Pons (tissue), 1 donor: ENCODE measurements at regions not wholly inside any gene's neighbourhood (a gene's known extent, or its start where the extent isn't known, plus 50 kb on each side); places are given as distances from the start of the nearest gene placed in this dataset.
"Not testable (repeated sequence)": the region's sequence is repeated elsewhere in the genome, so short reads cannot be mapped to it uniquely, and the experiment has no call there.

Experiments
- DNase-seq: peaks from one replicate; pipeline ENCODE4 v3.0.0-alpha.2; 2016; ENCODE audit warnings: low spot score

- no peak for DNase-seq
Observed at GRCh38 chr5:145463634-145464033, 371.5 kb downstream of the PRELID2 start.

DNA sequence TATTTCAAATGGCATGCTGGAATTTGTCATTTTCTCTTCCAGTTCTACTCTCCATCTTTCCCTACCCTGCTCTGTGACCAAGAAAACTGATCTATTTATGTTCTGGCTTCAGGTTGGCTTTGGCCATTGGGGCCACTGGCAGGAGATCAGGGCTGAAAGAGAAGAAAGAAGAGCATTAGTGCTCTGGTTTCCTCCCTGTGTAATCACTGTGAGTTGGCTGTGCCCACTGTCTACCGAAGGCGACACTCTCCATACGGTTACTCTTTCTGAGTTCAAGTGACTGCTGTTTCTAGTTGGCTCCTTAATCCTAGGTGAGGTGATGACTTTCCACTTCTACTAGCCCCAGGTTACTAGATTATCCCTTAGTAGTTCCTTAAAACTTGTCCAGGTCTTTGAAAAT lies 372.6 kb downstream of the PRELID2 start:
- no peak for DNase-seq

DNA sequence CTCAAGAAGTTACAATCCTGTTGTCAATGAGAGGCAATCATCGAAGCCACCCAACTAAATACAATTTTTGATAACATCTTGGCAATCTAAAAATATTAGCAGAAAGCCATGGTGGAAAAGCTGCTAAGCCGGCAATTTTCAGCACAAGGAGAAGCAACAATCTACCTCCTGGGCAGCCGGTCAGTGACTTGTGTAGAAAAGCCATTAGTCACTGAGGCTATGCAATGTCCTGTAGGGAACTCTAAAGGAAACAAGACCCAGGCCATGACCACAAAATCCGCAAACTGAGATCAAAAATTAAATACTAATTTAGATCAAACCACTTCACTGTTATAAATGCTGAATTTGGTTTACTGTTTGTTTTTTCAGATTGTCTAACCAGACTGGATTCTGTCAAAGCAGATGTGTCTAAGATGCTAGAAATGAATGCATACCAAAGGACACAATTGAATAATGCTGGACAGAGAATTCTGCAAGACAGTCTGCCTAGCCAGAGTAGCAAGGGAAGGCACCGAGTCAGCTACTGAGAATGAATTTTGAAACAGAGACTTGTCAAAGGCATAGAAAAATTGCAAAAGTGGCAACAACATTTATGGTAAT lies 384.8 kb downstream of the PRELID2 start:
- no peak for DNase-seq

DNA sequence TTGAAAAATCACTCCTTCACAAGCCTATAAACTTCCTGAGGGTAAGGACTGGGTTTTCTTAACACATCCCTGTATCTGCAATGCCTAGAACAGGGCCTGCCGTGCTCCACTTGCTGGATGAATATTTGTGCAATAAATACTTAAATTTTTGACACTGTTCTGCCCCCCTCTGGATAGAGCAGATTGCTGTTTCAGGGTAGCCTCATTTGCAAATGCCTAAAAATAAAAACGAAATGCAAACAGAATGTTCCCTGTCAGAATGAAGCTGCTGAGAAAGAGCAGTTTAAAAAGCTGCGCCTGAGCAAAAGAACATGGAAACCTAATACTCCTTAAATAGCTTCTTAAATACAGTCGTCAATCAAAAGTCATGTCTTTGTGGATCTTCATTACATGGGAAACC lies 385.3 kb downstream of the PRELID2 start:
- no peak for DNase-seq

DNA sequence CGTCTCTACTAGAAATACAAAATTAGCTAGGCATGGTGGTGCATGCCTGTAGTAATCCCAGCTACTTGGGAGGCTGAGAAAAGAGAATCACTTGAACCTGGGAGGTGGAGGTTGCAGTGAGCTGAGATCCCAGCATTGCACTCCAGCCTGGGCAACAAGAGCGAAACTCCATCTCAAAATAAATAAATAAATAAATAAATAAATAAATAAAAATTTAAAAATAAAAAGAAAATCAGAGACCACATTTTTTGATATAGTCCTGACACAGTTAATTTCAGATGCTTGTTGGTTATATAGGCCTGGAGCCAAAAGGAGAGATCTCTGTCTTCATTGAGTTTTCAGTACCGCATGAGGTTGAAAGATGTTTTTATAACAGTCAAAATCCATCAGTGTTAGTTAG lies 388.3 kb downstream of the PRELID2 start:
- DNase-seq = not testable (repeated sequence)

DNA sequence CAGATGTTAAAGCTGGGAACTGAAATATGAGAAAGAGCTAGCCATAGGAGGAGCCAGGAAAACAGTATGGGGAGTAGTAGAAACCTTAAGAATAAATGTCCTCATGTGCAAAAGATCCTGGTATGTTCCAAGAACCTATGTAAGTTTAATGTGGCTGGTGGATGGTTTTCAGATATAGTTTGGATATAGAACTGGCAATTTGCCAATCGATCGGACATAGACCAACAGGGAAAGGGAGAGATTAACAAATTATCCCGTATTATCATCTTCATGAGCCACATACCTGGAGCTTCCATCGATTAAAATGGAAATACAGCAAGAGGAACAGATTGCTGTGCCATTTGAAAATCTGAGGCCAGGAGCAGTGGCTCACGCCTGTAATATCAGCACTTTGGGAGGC lies 388.7 kb downstream of the PRELID2 start:
- no peak for DNase-seq

- no peak for DNase-seq
Observed at GRCh38 chr5:145445027-145445426, 390.1 kb downstream of the PRELID2 start.

GRCh38 chr5:145443964-145444363 lies 391.2 kb downstream of the PRELID2 start:
- no peak for DNase-seq

DNA sequence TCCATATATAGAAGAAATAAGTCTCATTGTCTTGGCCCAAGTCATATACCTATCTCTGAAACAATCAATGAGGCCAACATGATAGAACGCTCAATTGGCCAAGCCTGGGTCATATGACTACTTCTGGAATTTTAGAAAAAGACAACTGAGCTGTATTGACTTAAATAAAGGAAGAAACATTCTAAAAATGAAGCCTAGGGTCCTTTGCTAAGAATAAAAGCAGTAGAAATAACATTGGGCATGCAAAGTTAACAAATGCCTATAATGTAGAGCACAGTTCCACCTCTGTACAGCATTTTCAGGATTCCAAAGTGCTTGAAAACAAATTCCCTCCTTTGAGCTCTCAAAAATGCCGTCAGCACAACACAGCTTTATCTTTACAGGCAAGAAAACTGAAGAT lies 391.8 kb downstream of the PRELID2 start:
- DNase-seq = no peak

DNA sequence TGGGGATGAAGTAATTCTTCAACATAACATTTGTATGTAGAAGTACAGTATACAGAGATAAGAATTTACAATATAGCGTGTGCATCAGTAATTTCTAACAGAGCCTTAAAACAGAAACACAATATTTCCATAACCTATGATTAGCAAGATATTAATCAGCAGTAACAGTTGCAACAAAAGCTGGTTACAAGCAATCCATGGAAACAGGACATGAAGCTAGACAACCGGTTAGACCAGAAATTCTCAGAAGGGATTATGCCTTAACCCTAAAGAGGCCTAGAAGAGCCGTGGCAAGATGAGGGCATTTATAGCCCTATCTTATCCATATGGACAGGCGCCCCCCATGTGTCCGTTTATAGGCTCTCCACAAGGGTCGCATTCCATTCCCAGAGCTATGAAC lies 392.5 kb downstream of the PRELID2 start:
- not testable (repeated sequence) for DNase-seq

DNA sequence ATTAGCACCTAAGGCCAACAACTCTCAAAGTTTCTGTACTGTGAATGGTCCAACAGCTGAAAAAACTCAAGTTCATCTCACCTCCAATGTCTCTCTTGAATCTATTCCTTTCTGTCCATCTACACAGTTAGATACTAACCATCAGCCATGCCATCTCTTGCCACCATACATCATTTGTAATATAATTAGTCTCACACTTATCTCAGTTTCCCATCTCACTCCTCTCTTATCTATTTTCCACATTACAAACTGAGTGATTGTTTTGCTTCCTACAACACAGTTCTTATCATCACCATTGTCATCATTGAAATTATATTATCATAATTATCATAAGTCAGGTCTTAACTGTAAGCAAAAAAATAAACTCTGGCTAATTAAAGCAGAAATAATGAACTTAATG lies 393.9 kb downstream of the PRELID2 start:
- DNase-seq = no peak

GRCh38 chr5:145437627-145438026 lies 397.5 kb downstream of the PRELID2 start:
- DNase-seq = no peak

DNA sequence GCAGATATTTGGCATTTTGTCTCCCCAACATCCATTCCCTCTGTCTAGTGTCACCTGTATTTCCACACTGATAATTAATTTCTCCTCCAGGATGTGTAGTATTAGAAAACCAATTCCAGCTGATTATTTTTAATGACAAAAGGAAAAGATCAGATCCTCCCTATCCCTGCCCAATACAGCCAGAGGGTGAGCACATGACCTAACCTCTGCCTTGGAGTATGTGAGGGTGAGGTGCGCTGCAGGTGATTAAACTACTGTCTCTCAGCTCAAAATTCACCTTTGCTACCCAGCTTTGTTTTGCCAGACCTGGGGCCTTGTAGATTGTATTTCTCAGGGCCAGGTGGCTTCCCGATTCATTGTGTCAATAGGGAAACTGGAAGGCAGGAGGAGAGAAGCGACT lies 402.1 kb downstream of the PRELID2 start:
- DNase-seq = no peak

GRCh38 chr5:145429170-145429569 lies 406.0 kb downstream of the PRELID2 start:
- DNase-seq = no peak

- DNase-seq = no peak
Observed at GRCh38 chr5:145408048-145408341, 427.1 kb downstream of the PRELID2 start.

DNA sequence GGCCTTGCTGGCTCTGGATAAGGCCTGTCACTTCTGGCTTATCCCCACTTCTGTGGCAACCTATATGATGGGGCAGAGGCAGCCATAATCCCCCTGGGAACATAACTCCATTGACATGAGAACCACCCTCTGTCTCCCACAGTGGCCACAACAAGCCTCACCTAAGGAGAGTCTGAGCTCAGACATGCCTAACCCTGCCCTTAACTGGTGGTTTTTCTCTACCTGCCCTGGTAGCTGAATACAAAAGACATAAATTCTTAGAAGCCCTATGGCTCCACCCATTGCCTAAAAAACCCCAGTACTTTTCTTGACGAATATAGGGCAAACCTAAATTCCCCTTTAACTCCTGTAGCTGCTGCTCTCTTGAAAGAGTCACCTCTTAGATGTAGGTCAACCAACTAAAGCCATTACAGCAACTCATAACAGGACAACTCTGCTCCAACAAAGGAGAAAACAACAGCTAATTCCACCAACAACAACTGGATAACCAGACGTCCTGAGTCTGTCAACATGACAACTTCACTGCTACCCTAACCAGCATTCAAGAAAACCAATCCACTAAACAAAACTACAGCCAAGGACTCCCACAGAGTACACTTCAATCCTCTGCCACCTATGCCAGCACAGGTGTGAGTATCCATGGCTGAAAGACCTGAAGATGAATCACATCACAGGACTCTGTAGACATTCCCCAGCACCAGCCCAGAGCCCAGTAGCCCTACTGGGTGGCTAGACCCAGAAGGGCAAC lies 427.7 kb downstream of the PRELID2 start:
- DNase-seq = no peak

GRCh38 chr5:145403992-145404391 lies 431.1 kb downstream of the PRELID2 start:
- DNase-seq = no peak

DNA sequence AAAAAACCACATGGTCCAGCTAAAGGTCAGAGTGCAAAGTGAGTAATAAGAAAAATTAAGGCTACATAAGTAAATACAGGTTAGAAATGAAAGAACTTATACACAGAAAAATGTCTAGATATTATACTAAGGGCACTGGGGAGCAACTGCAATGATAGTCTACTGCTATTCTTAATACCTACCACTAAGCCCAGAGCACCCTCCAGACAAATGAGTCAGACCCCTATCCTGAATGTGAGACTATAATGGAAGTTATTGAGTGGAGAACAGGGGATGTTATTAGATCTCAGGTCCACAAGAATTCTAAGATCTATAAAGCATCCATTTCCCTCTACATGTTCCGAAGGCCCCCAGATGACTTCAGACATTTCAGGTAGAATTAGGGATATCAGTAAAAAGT lies 438.3 kb downstream of the PRELID2 start:
- no peak for DNase-seq

- DNase-seq = not testable (repeated sequence)
Observed at GRCh38 chr5:145395151-145395550, 440.0 kb downstream of the PRELID2 start.

- DNase-seq = no peak
Observed at GRCh38 chr5:145393426-145393825, 441.7 kb downstream of the PRELID2 start.

DNA sequence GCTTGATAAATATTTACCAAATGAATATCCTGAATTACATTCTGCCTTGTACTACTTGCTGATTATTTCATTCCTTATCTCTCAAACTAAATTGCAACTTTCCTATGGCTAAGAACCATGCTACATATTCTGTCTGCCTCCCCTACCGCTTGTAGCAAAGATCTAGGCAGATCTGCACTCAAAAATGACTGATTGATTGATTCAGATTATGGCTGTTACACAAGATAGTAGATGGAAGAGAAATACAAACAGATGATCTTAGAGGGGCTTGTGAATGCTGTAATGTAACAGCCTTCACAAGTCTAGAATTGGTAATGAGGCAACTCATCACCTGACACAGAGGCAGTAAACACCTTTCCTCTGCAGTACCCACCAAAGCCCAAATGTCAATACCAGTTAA lies 446.1 kb downstream of the PRELID2 start:
- no peak for DNase-seq

GRCh38 chr5:145385276-145385675 lies 449.9 kb downstream of the PRELID2 start:
- no peak for DNase-seq

DNA sequence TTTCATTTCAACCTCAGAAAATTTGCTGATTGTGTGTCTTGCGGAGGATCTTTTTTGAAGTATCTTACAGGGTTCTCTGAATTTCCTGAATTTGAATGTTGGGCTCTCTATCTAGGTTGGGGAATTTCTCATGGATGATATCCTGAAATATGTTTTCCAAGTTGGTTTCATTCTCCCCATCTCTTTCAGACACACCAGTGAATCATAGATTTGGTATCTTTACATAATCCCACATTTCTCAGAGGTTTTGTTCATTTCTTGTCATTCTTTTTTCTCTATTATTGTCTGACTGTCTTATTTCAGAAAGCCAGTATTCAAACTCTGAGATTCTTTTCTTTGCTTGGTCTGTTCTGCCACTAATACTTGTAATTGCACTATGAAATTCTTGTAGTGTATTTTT lies 456.9 kb downstream of the PRELID2 start:
- no peak for DNase-seq

- DNase-seq = no peak
Observed at GRCh38 chr5:145375521-145375920, 459.6 kb downstream of the PRELID2 start.
